ENCODE measurements at regions not wholly inside any gene's neighbourhood (a gene's known extent, or its start where the extent isn't known, plus 50 kb on each side); places are given as distances from the start of the nearest gene placed in this dataset.

DNA sequence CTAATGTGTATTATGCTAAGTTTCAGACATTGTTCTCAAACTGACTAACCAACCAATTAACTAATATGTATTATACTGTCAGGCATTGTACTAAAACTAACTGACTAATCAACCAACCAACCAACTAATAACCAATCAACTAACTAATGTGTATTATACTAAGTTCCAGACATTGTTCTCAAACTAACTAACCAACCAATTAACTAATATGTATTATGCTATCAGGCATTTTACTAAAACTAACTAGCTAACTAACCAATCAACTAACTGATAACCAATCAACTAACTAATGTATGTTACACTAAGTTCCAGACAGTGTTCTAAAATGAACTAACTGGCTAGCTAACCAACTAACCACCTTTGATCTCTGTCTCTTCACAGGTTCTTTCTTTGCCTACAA is 152.3 kb downstream of the SUDS3 start:
- intact Hi-C loops (cut with DNase I) = no loop called here
- H3K4me3 ChIP-seq = no peak overlapping the region
- no peaks in the 10 kb centered on the region for H3K27me3 ChIP-seq
- DNase-seq = no peak
- no peaks in the 10 kb centered on the region for H3K36me3 ChIP-seq
- H3K4me1 ChIP-seq = no peaks in the 10 kb centered on the region
- no peak for TF ChIP-seq CTCF (IDR thresholded peaks at IDR 0.05)
- no peak overlapping the region for H3K27ac ChIP-seq
- no peaks in the 10 kb centered on the region for H3K9me3 ChIP-seq
- ATAC-seq = no peak

GRCh38 chr12:118534003-118534402 is 157.6 kb downstream of the SUDS3 start:
- Histone ChIP-seq H3K9me3 (no peaks in the 10 kb centered on the region), H3K36me3 (no peaks in the 10 kb centered on the region), H3K27me3 (no peaks in the 10 kb centered on the region), H3K4me1 (no peaks in the 10 kb centered on the region), H3K27ac (no peak overlapping the region), H3K4me3 (no peak overlapping the region)
- ATAC-seq (no peak), DNase-seq (no peak)
- intact Hi-C loops (cut with DNase I) = no loop called here
- no peak for TF ChIP-seq CTCF (IDR thresholded peaks at IDR 0.05)

DNA sequence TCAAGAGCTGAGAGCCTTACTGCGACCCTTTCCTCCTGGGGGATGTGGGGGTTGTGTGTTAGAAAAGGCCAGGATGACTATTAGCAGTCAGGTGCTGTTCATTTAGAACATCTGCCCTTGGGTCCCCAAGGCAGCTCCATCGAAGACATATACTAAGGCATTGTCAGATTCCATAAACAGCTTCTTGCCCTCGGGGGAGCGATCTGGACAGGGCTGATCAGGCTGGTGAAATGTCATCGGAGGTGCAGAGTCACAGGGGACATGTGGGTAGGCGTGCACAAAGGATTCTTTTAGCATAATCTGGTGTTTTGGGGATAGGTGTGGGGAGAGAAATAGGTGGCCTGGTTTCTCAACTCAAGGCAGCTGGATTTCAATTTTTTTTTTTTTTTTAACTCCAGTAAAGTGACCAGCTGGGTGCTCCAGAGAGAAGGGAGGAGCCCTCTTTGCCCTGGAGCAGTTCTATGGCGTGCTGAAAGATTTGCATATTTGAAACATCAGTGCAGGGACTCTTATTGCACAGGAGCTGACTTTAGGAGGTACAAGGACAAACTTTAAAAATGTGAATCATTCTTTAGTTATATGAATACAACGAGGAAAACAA is 160.1 kb downstream of the SUDS3 start:
- Histone ChIP-seq H3K4me1 (no peaks in the 10 kb centered on the region), H3K36me3 (no peaks in the 10 kb centered on the region), H3K27ac (no peak overlapping the region), H3K4me3 (no peak overlapping the region), H3K9me3 (no peaks in the 10 kb centered on the region), H3K27me3 (no peaks in the 10 kb centered on the region)
- intact Hi-C loops (cut with DNase I) = no loop called here
- no peak for TF ChIP-seq CTCF (IDR thresholded peaks at IDR 0.05)
- DNase-seq (no peak), ATAC-seq (no peak)

DNA sequence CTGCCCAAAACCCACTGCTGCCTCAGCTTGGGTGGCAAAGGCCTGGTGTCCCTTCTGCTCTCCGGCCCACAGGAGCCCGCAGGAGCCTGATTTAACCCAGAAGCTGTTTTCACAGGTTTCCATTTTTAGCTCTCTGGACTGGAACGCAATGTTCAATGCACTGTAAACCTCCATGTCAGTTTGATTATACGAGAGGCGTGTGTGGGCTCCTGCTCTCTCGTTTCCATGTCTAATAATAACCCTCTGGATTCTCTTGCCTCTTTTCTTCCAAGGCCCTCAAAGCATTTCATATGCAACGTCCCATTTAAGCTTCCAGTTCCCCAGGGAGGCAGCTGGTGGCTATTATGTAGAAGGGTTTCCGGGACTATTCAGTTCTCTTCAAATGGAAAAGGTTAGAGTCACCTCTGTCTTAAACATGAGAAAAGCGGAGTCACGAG is 161.1 kb downstream of the SUDS3 start:
- no peak for ATAC-seq
- no peaks in the 10 kb centered on the region for H3K36me3 ChIP-seq
- no peak overlapping the region for H3K4me3 ChIP-seq
- no peaks in the 10 kb centered on the region for H3K27me3 ChIP-seq
- DNase-seq = no peak
- H3K9me3 ChIP-seq = no peaks in the 10 kb centered on the region
- no peaks in the 10 kb centered on the region for H3K4me1 ChIP-seq
- intact Hi-C loops (cut with DNase I) = no loop called here
- no peak for TF ChIP-seq CTCF (IDR thresholded peaks at IDR 0.05)
- H3K27ac ChIP-seq = no peak overlapping the region

GRCh38 chr12:118541071-118541470 is 164.7 kb downstream of the SUDS3 start:
- intact Hi-C loops (cut with DNase I) = no loop called here
- no peak overlapping the region for H3K27ac ChIP-seq
- no peaks in the 10 kb centered on the region for H3K27me3 ChIP-seq
- no peak for DNase-seq
- no peak for ATAC-seq
- H3K4me1 ChIP-seq = no peaks in the 10 kb centered on the region
- no peak for TF ChIP-seq CTCF (IDR thresholded peaks at IDR 0.05)
- no peaks in the 10 kb centered on the region for H3K36me3 ChIP-seq
- H3K9me3 ChIP-seq = no peaks in the 10 kb centered on the region
- H3K4me3 ChIP-seq = no peak overlapping the region

Data from left lung (tissue), 4 donors.